GM19463 (cell line): ENCODE measurements at regions not wholly inside any gene's neighbourhood (a gene's known extent, or its start where the extent isn't known, plus 50 kb on each side); places are given as distances from the start of the nearest gene placed in this dataset.
"Not testable (repeated sequence)": the region's sequence is repeated elsewhere in the genome, so short reads cannot be mapped to it uniquely, and the experiment has no call there.

ENCODE experiments used
- ATAC-seq: cut with Tn5 transposase; IDR thresholded peaks from one replicate; pipeline ENCODE4 v1.9.1; 2021; ENCODE audit warnings: mild to moderate bottlenecking, moderate library complexity; ENCODE audit not compliant: unreplicated experiment

DNA sequence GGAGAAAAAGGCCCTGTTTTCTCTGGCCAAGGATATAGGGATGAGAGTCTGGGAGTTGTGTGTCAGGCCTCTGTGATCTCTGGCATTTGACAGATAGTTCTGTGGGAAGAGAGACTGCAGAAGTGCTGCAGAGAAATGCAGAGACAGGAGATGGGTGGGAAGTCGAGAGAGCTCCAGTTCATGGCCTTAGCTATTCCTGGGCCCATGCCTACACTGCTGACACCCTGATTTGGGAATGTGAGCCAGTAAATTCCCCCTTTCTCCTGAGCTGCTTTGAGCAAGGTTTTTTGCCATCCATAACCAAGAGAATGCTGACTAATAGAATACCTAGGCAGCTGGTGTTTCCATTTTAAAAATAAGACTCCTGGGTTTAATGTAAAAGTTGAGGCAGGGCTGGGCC lies 59.3 kb downstream of the EBLN2 start:
- ATAC-seq = no peak

- no peak for ATAC-seq
Observed at GRCh38 chr3:73121669-73122331, 60.3 kb downstream of the EBLN2 start.

GRCh38 chr3:73134034-73134433 lies 72.6 kb downstream of the EBLN2 start:
- ATAC-seq = no peak

GRCh38 chr3:73136941-73137340 lies 75.5 kb downstream of the EBLN2 start:
- ATAC-seq = no peak

GRCh38 chr3:73137736-73138403 lies 76.4 kb downstream of the EBLN2 start:
- no peak for ATAC-seq

DNA sequence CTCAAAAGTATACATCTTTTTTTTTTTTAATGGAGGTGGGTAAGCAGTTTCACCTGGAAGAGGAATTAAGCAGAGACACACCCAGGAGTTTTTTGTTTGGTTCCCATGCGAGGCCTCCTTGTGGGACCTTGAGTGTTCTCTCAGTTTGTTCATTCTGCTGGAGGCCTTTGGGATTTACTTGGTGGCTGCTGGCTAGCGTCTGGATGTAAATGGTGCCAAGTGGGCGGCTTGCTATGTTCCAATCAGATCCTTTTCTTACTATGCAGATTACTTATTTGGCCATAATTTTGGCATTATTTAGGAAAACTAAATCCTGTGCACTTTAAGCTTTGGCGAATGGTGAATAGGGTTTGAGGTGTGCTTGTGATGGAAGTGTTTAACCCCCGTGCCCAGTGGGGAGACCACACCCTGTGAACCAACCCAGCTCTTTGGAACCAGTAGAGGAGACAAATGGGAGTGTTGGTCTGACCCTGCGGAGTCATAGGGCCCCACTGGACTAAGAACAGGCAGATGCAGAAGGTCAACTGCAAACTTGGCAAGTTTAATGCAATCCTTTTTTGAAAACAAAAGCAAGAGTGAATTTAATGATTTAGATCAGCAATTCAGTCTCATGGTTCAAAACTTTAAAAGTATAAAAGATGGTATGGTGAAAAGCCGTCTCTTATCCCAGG lies 79.4 kb downstream of the EBLN2 start:
- no peak for ATAC-seq

- no peak for ATAC-seq
Observed at GRCh38 chr3:73141525-73141924, 80.1 kb downstream of the EBLN2 start.

GRCh38 chr3:73143401-73143800 lies 81.9 kb downstream of the EBLN2 start:
- no peak for ATAC-seq

DNA sequence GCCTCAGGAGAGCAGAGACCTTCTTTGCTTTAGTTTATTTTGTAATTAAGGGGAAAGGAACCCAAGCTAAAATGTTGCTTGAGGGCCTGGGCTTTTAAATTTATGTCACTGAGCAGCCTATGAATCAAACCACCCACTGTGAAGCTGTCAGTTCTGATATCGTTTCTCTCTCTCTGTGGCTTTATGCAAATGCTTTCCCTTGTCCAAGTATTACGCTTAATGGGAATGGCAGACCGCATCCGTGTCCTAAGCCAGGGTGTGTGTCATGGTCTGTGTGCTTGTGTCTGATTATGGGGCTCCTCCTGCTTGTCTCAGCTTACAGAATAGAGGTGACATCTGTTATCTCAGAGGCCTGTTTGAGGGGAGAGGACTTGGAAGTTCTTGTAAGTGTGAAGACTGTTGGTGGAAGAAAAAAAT lies 82.4 kb downstream of the EBLN2 start:
- ATAC-seq = no peak

DNA sequence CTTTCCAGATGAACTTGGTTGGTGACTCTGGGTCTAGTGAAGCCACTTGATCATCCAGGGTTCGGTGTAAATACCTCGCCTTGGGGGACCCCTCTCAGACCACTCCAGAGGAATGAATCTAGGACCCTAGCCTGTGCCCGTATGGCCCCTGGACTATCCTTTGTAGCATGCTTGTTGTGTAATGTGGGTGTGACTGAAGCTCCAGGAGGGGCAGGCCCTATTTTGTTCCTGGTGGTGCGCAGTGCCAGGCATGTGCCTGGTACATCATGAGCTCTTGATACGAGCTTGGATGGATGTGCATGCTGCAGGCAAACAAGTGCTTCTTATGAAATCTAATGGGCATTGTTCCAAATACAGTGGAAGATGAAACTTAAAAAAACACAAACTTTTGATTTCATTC lies 82.8 kb downstream of the EBLN2 start:
- ATAC-seq = no peak

- no peak for ATAC-seq
Observed at GRCh38 chr3:73144828-73145227, 83.4 kb downstream of the EBLN2 start.

GRCh38 chr3:73147479-73147878 lies 86.0 kb downstream of the EBLN2 start:
- ATAC-seq = not testable (repeated sequence)

DNA sequence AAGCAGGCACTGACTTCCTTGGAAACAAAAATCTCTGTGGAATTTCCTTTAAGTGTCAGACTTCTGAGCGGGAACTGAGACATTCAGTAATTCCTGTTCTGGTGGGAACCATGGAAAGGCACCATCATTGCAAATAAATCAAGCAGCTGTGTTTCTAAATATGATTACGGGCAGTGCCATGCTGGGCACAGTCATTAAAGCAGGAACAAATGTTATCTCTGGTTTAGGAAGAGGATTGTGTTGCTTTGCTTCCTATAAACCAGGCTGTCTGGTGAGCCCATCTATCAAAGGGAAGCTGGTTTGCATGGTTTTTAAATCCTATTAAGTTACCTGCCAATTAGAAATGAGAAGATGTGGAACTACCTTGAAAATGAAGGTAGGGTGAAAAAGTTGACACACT lies 86.7 kb downstream of the EBLN2 start:
- no peak for ATAC-seq

DNA sequence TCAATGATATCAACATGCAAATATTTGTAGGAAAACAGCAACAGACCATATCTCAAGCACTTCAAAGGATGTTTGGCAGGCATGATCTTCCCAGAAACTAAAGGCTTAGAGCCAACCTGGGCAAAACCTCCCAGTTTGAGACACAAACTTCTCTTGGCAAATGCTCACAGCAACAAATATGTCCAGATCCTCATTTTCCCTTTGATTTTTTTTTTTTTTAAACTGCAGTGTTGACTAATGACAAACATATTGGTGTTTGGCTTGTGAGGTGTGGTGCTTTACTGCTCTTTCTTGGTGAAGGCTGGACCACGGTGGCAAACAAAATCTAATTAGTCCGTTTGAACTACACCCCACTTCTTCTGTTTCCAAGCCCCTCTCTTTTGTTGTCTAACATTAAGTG lies 87.2 kb downstream of the EBLN2 start:
- ATAC-seq = no peak

DNA sequence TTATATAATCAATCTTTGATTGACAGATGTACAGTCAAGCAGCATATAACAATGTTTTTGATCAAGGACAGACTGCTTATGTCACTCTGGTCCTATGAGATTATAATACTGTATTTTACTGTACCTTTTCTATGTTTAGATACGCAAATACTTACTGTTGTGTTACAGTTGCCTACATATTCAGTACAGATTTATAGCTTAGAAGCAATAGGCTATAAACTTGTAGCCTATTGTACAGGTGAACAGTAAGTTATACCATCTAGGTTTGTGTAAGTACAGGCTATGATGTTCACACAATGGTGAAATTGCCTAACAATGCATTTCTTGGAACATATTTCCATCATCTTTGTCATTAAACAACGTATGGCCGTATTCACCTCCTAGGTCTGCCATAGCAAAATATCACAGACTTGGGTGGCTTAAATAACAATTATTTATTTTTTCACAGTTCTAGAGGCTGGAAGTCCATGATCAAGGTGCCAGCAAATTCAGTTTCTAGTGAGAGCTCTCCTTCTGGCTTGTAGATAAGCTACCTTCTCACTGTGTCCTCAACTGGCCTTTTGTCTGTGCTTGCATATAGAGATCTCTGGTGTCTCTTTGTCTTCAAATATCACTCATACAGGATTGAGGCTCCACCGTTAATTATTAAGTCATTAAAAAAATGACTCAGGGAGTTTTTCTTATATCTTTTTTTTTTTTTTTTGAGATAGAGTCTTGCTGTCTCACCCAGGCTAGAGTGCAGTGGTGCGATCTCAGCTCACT lies 89.1 kb downstream of the EBLN2 start:
- no peak for ATAC-seq

DNA sequence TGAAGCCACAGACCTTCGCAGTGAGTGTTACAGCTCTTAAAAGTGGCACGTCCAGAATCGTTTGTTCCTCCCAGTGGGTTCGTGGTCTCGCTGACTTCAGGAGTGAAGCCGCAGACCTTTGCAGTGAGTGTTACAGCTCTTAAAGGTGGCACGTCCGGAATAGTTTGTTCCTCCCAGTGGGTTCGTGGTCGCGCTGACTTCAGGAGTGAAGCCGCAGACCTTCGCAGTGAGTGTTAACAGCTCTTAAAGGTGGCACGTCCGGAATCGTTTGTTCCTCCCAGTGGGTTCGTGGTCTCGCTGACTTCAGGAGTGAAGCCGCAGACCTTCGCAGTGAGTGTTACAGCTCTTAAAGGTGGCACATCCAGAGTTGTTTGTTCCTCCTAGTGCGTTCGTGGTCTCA lies 91.1 kb downstream of the EBLN2 start:
- not testable (repeated sequence) for ATAC-seq

DNA sequence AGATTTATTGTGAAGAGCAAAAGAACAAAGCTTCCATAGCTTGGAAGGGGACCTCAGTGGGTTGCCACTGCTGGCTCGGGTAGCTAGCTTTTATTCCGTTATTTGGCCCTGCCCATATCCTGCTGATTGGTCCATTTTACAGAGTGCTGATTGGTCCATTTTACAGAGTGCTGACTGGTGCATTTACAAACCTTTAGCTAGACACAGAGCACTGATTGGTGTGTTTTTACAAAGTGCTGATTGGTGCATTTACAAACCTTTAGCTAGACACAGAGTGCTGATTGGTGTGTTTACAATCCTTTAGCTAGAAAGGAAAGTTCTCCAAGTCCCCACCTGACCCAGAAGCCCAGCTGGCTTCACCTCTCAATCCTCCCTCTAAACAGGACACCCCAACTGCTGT lies 91.6 kb downstream of the EBLN2 start:
- not testable (repeated sequence) for ATAC-seq

DNA sequence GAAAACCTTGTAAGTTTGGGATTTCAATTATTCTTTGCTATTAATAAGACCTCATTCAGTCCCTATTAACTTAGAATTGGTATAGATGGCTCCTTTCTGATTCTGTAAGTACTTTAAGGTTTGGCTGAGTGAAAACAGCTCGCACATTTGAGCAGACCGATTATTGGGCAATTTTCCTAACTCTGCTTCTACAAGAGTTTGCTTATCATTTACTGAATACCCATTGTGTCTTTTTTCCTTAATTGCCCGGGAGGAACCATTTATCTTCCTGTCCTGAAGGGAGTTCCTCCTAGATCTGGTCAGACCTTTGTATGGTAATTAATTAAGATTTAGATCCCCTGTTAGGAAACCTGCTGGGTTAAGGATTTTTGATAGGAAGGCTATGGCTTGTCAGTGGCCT lies 92.8 kb downstream of the EBLN2 start:
- ATAC-seq = not testable (repeated sequence)

DNA sequence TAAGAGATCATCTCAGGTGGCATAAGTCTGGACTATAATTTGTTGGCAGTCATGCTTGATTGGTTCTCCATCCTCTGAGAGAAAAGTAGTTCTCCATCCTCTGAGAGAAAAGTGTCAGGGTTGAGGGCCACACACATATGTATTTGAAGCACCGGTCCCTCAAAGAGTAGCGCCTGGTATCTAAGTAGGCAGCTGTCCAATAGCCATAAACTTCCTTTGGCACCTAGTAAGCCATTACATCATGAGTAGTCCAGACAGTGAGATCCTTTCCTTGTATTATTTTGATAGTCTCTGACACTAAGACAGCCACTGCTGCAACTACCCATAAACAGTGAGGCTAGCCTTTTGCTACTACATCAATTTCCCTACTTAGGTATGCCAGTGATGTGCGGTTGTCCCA lies 94.0 kb downstream of the EBLN2 start:
- ATAC-seq = not testable (repeated sequence)

- ATAC-seq = no peak
Observed at GRCh38 chr3:73164622-73165021, 103.2 kb downstream of the EBLN2 start.

- no peak for ATAC-seq
Observed at GRCh38 chr3:73175698-73176097, 114.2 kb downstream of the EBLN2 start.
